Esophagus (tissue), 2 donors: ENCODE measurements at regions not wholly inside any gene's neighbourhood (a gene's known extent, or its start where the extent isn't known, plus 50 kb on each side); places are given as distances from the start of the nearest gene placed in this dataset.
"Not testable (repeated sequence)": the region's sequence is repeated elsewhere in the genome, so short reads cannot be mapped to it uniquely, and the experiment has no call there.

ENCODE experiments used
- H3K27ac ChIP-seq, 2 donors: one replicate each; pipeline ENCODE4 v1.5.1; 2013; ENCODE audit warnings: low read depth in 2 of 2, mild to moderate bottlenecking in 2 of 2, inconsistent platforms in 1 of 2, low read length in 1 of 2, moderate library complexity in 1 of 2
- H3K27me3 ChIP-seq, 2 donors: one replicate each; pipeline ENCODE4 v1.6.1; 2013; ENCODE audit warnings: low read length in 2 of 2, control low read depth in 1 of 2, mild to moderate bottlenecking in 1 of 2; ENCODE audit not compliant: insufficient read depth in 2 of 2, control insufficient read depth in 1 of 2
- H3K36me3 ChIP-seq, 2 donors: one replicate each; pipeline ENCODE4 v1.6.1; 2013; ENCODE audit warnings: low read length in 1 of 2; ENCODE audit not compliant: control insufficient read depth in 2 of 2, insufficient read depth in 2 of 2
- H3K4me1 ChIP-seq, 2 donors: one replicate each; pipeline ENCODE4 v1.6.1; 2013; ENCODE audit warnings: low read length in 1 of 2; ENCODE audit not compliant: control insufficient read depth in 2 of 2, insufficient read depth in 2 of 2
- H3K4me3 ChIP-seq, 2 donors: one replicate each; pipeline ENCODE4 v1.5.1; 2013; ENCODE audit warnings: low read length in 2 of 2, mild to moderate bottlenecking in 2 of 2, low read depth in 1 of 2, moderate library complexity in 1 of 2
- H3K9me3 ChIP-seq, 2 donors: one replicate each; pipeline ENCODE4 v1.6.1; 2013; ENCODE audit warnings: mild to moderate bottlenecking in 2 of 2, low read depth in 1 of 2, low read length in 1 of 2, moderate library complexity in 1 of 2; ENCODE audit not compliant: control insufficient read depth in 2 of 2, insufficient read depth in 1 of 2
- WGBS, 2 donors: extraction: QIAGEN DNeasy Blood & Tissue Kit; methylation state at CpG; one replicate each; pipeline ENCODE4 v1.1.7; 2013; 5-methylcytosine and 5-hydroxymethylcytosine counted together
- donor health status: healthy with polysubstance abuse.
- donor health status: Bipolar disorder and iron deficiency.

DNA sequence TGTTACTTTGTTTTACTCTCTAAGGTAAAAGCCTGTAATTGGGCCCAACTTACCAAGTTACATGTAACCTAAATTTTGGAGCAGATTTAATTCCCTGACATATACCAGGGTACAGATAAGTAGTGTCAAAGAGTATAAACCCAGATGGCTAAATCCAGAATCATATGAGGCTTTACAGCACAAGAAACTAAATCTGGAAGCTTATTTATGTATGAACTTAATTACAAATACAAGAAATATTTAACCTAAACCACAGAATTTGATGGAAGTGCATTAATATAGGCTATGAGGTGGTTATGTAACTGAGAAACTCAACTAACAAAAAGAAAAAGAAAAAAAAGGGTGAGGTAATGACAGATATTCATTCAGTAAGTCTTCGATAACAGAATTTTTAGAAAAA lies 930.2 kb upstream of the ALCAM start:
- no peak overlapping the region for H3K4me3 ChIP-seq
- no peaks in the 10 kb centered on the region for H3K9me3 ChIP-seq
- no peaks in the 10 kb centered on the region for H3K36me3 ChIP-seq
- no peaks in the 10 kb centered on the region for H3K4me1 ChIP-seq
- WGBS, 2 donors = 72 to 84% methylated on average over 1 of the region's 1 CpG
- H3K27ac ChIP-seq = no peak overlapping the region
- H3K27me3 ChIP-seq = no peaks in the 10 kb centered on the region

DNA sequence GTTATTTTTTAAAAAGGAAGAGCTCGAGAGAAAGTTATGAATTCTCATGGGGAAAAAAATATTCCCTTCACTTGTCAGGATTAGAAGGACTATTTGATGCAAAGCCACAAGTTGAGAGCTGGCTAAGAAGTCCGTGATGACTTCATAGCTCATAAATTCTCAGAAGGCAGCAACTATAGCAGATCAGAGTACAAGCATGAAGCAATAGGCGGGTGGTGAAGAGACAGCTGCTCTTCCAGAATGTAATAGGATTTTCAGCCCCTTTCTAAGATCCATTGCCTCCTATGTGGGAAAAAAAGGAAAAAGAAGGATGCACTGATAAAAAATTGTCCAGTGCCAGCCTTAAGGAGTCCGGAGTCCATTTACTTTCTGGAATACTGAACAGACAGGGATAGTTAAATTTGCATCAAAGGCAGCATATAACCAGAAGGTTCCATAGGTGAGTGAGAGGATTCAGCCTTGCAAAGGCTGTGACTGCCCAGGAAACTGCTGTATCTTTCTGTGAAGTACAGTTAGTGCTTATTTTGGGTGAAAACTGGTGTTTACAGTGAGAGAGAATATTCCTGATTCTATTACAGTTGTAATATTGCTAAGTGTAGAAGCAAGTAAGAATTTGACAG lies 929.5 kb upstream of the ALCAM start:
- 37 to 48% methylated on average over 4 of the region's 4 CpGs for WGBS, 2 donors
- H3K4me3 ChIP-seq = no peak overlapping the region

DNA sequence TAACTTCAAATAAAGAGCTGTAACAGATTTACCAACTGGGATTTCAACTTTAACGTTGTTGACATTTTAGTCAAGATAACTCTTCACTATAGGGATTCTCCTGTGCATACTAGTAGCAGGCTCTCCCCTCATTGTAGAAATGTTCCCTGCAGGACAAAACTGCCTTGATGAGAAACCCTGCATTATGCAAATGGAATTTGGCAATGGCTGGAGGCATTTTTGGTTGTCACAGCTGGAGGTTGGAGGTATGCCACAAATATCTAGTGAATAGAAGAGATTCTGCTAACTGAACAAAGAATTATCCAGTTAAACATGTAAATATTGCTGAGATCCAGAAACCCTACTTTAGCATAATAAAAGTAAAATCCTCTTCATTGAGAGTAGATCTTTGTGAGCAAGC lies 928.8 kb upstream of the ALCAM start:
- H3K9me3 ChIP-seq = no peaks in the 10 kb centered on the region
- no peaks in the 10 kb centered on the region for H3K4me1 ChIP-seq
- 10 to 21% methylated on average over 1 of the region's 1 CpG for WGBS, 2 donors
- H3K36me3 ChIP-seq = no peaks in the 10 kb centered on the region
- H3K4me3 ChIP-seq = no peak overlapping the region
- H3K27ac ChIP-seq = no peak overlapping the region
- H3K27me3 ChIP-seq = no peaks in the 10 kb centered on the region

More for the DNA sequence above, 929.5 kb upstream of the ALCAM start:
- no peak overlapping the region for H3K27ac ChIP-seq
- no peaks in the 10 kb centered on the region for H3K9me3 ChIP-seq
- H3K36me3 ChIP-seq = no peaks in the 10 kb centered on the region
- H3K27me3 ChIP-seq = no peaks in the 10 kb centered on the region
- no peaks in the 10 kb centered on the region for H3K4me1 ChIP-seq

DNA sequence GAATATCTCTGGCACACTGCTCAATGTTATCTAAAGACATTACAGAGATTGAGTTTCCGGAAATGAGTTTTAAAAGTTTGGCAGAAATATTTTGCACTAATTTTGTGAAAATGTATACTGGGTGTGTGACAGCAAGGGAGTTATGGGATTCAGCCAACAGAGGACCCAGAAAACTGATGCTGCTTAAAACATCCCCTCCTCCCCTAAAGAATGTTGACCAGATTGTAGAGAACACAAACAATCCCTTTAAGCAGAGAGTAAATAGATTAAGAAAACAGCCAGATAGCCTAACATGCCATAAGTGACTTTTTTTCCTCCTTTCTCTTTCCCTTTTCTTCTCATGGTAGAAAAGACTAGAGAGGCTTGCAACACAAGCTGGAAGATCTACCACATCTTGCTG lies 928.0 kb upstream of the ALCAM start:
- H3K27me3 ChIP-seq = no peaks in the 10 kb centered on the region
- WGBS, 2 donors = 66 to 68% methylated on average over 1 of the region's 1 CpG

DNA sequence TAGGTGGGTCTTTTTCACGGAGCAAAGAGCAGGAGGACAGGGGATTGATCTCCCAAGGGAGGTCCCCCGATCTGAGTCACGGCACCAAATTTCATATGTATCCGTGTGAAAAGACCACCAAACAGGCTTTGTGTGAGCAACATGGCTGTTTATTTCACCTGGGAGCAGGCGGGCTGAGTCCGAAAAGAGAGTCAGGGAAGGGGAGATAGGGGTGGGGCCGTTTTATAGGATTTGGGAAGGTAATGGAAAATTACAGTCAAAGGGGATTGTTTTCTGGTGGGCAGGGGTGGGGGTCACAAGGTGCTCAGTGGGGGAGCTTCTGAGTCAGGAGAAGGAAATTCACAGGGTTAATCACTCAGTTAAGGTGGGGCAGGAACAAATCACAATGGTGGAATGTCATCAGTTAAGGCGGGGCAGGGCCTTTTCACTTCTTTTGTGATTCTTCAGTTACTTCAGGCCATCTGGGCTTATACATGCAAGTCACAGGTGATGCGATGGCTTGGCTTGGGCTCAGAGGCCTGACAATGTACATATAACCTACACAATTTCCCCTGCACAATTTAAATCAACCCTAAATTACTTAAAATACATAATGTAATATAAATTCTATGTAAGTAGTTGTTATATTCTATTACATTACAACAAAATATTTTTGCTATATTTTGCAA lies 921.3 kb upstream of the ALCAM start:
- WGBS, 2 donors = 86 to 88% methylated on average over 8 to 9 of the region's 9 CpGs
- H3K36me3 ChIP-seq, H3K9me3 ChIP-seq, H3K4me1 ChIP-seq, H3K4me3 ChIP-seq, H3K27me3 ChIP-seq, H3K27ac ChIP-seq: not testable (repeated sequence)

More for the DNA sequence above, 928.0 kb upstream of the ALCAM start:
- no peaks in the 10 kb centered on the region for H3K9me3 ChIP-seq
- H3K4me3 ChIP-seq = no peak overlapping the region
- no peaks in the 10 kb centered on the region for H3K4me1 ChIP-seq
- no peak overlapping the region for H3K27ac ChIP-seq
- H3K36me3 ChIP-seq = no peaks in the 10 kb centered on the region

DNA sequence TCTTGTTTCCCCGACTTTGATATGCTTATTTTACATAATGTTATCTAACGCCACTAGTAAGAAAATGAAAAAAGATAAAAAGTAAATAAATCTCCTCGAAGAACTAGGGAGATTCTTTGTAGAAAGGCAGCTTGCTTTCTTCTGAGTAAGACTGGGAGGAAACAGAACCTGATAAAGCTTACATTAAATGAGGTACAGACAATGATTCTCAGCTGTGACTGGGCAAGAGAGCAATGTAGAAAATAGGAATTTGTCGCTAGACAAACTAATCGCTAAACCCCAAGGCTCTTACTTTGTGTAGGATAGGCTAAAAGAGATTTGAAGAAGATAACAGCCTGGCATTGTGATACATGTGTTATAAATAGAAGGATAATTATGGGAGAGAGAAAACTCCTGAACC lies 919.0 kb upstream of the ALCAM start:
- Histone ChIP-seq H3K4me1 (no peaks in the 10 kb centered on the region), H3K4me3 (no peak overlapping the region), H3K27ac (no peak overlapping the region), H3K36me3 (no peaks in the 10 kb centered on the region), H3K27me3 (no peaks in the 10 kb centered on the region), H3K9me3 (no peaks in the 10 kb centered on the region)
- 47 to 53% methylated on average over 5 of the region's 5 CpGs for WGBS, 2 donors

DNA sequence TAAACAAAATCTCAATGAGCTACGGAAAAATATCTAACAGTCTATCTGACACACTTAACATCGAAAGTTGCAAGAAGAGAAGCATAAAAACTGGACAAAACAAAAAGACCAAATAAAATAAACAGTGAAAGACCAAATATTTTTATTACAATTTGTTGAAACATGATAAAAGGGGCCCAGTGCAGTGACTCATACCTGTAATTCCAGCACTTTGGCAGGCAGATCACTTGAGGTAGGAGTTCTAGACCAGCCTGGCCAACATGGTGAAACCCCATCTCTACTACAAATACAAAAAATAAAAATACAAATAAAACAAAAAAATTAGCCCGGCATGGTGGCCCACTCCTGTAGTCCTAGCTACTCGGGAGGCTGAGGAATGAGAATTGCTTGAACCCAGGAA lies 914.0 kb upstream of the ALCAM start:
- H3K36me3 ChIP-seq = no peaks in the 10 kb centered on the region
- H3K27me3 ChIP-seq = no peaks in the 10 kb centered on the region
- WGBS, 2 donors = 86 to 92% methylated on average over 4 of the region's 4 CpGs
- H3K9me3 ChIP-seq = no peaks in the 10 kb centered on the region
- no peak overlapping the region for H3K27ac ChIP-seq
- H3K4me1 ChIP-seq = no peaks in the 10 kb centered on the region
- H3K4me3 ChIP-seq = no peak overlapping the region

DNA sequence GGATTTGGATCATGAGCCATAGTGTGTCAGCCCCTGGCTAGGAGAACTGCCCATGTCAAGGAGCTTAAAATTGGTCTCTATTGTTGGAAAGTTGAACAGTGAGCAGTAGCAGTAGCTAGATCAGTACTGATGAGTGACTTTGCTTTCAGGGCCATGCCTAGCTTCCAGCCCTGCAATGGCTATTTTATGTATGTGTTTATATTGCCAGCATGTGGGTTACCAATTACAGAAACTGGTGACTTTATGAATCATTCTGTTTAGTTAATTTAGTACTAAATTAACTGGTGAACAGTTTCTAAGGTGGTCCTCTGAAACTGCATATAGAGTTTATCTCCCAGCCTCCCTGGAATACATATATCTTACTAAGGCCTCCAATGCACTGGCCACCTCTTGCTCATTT lies 908.1 kb upstream of the ALCAM start:
- no peak overlapping the region for H3K4me3 ChIP-seq
- H3K36me3 ChIP-seq = no peaks in the 10 kb centered on the region
- H3K9me3 ChIP-seq = no peaks in the 10 kb centered on the region
- H3K27ac ChIP-seq = no peak overlapping the region
- no peaks in the 10 kb centered on the region for H3K27me3 ChIP-seq
- no peaks in the 10 kb centered on the region for H3K4me1 ChIP-seq

DNA sequence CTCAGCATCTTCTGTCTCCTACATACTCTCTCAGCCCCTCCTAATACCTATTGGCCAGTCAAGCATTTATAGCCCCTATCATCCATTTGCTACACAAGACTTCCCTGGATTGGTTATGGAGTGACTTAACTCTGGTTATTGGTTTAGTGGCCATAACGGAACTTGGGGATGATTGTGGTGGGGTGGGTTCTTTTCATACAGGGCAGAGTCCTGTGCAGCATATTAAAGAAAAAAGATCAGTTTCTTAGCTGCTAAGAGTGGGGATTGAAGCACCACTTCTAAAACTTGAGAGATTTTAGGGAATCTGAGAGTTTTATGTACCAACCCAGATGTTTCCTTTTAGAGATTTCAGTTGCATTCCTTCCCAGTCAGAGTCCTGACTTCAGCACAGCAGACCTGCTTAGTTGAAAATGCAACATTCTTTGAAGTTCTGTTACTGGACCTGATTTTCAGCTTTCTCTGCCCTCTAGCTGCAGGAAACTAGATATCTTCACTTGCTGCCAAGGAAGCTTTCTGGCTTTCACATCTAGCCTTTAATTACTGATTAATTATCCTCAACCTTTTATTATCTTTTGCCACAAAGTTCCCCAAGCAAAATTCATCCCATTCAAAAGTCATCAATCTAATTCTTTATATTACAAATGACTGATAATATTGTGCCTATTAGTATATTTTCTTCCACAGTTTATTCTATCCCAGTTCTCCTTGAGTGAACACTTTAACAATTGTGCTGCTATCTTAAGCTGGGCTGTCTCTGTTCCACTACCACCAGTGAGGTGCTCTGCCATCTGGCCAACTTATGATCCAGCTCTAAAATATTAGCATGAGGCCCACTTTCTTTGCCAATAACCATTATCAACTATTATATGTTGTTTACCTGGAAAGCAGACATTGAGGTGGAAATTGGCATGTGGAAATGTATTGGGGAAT lies 906.0 kb upstream of the ALCAM start:
- no peak overlapping the region for H3K27ac ChIP-seq
- no peaks in the 10 kb centered on the region for H3K9me3 ChIP-seq
- H3K4me1 ChIP-seq = no peaks in the 10 kb centered on the region
- WGBS, 2 donors = 11 to 58% methylated on average over 1 of the region's 1 CpG
- H3K4me3 ChIP-seq = no peak overlapping the region
- no peaks in the 10 kb centered on the region for H3K27me3 ChIP-seq
- no peaks in the 10 kb centered on the region for H3K36me3 ChIP-seq
